Upper lobe of left lung (tissue), 6 donors: ENCODE measurements at regions not wholly inside any gene's neighbourhood (a gene's known extent, or its start where the extent isn't known, plus 50 kb on each side); places are given as distances from the start of the nearest gene placed in this dataset.

Source experiments
- ATAC-seq, 2 donors: fragments of 200-7000 bp; cut with Tn5 transposase; one replicate each; pipeline ENCODE4 v1.9.1; 2022; ENCODE audit warnings: mild to moderate bottlenecking in 2 of 2, moderate library complexity in 2 of 2; ENCODE audit not compliant: low FRiP score in 2 of 2
- DNase-seq, 2 donors: peaks; one replicate each; pipeline ENCODE4 v3.0.0-alpha.2; 2019 to 2020
- H3K27ac ChIP-seq, 4 donors: fragments of 200-600 bp; sonication (generic); one replicate each; pipeline ENCODE4 v1.5.1; 2016 to 2019
- H3K27me3 ChIP-seq, 4 donors: fragments of 200-600 bp; sonication (generic); one replicate each; pipeline ENCODE4 v1.5.1; 2017 to 2019
- H3K36me3 ChIP-seq, 4 donors: fragments of 200-600 bp; sonication (generic); one replicate each; pipeline ENCODE4 v1.5.1; 2016 to 2019
- H3K4me1 ChIP-seq, 4 donors: fragments of 200-600 bp; sonication (generic); one replicate each; pipeline ENCODE4 v1.5.1; 2018 to 2019
- H3K4me3 ChIP-seq, 4 donors: fragments of 200-600 bp; sonication (generic); one replicate each; pipeline ENCODE4 v1.5.1; 2017 to 2019; ENCODE audit warnings: mild to moderate bottlenecking in 2 of 4, moderate library complexity in 1 of 4
- H3K9me3 ChIP-seq, 4 donors: fragments of 200-600 bp; sonication (generic); one replicate each; pipeline ENCODE4 v1.5.1; 2018 to 2019
- EP300 ChIP-seq, 4 donors: sonication (generic); formaldehyde crosslinking; IDR thresholded peaks; one replicate each; pipeline ENCODE4 v1.5.1; 2017; ENCODE audit warnings: antibody characterized with exemption in 4 of 4, control low read depth in 2 of 4
- POLR2A ChIP-seq, 4 donors: fragments of 450-650 bp; IDR thresholded peaks; one replicate each; pipeline ENCODE4 v1.5.1; 2016 to 2017; ENCODE audit warnings: antibody characterized with exemption in 4 of 4, mild to moderate bottlenecking in 2 of 4
- POLR2AphosphoS5 ChIP-seq, 2 donors: sonication (generic); formaldehyde crosslinking; IDR thresholded peaks; one replicate each; pipeline ENCODE4 v1.5.1; 2017; ENCODE audit warnings: antibody characterized with exemption in 2 of 2
- WGBS, 2 donors: methylation state at CpG; one replicate each; pipeline ENCODE4 v1.1.5; 2017 to 2018; 5-methylcytosine and 5-hydroxymethylcytosine counted together
- TF ChIP-seq, protein P1 (sequence below), 6 experiments: fragments of 450-650 bp in 4 of 6; fragments of 200-600 bp in 2 of 6; sonication (generic) in 2 of 6; IDR thresholded peaks; one replicate each; pipeline ENCODE4 v1.5.1; 2016 to 2019; ENCODE audit warnings: antibody characterized with exemption in 6 of 6
- donor health status: DM: no; HTN: no; CAD: no; lungs with moderate emphysema.
- donor health status: DM: no; HTN: yes; CAD: no; lungs with severe emphysema.

GRCh38 chr1:98049370-98050135 lies 128.7 kb upstream of the DPYD start:
- no peak overlapping the region for H3K4me3 ChIP-seq
- peak in 1 of 2 donors; percentile 50 for DNase-seq
- TF ChIP-seq POLR2A (IDR thresholded peaks at IDR 0.05) (no peak), POLR2AphosphoS5 (IDR thresholded peaks at IDR 0.05) (no peak), EP300 (IDR thresholded peaks at IDR 0.05) (no peak)
- TF ChIP-seq, protein P1, sequence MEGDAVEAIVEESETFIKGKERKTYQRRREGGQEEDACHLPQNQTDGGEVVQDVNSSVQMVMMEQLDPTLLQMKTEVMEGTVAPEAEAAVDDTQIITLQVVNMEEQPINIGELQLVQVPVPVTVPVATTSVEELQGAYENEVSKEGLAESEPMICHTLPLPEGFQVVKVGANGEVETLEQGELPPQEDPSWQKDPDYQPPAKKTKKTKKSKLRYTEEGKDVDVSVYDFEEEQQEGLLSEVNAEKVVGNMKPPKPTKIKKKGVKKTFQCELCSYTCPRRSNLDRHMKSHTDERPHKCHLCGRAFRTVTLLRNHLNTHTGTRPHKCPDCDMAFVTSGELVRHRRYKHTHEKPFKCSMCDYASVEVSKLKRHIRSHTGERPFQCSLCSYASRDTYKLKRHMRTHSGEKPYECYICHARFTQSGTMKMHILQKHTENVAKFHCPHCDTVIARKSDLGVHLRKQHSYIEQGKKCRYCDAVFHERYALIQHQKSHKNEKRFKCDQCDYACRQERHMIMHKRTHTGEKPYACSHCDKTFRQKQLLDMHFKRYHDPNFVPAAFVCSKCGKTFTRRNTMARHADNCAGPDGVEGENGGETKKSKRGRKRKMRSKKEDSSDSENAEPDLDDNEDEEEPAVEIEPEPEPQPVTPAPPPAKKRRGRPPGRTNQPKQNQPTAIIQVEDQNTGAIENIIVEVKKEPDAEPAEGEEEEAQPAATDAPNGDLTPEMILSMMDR (IDR thresholded peaks at IDR 0.05) = no peak

GRCh38 chr1:98048751-98049325 lies 128.0 kb upstream of the DPYD start:
- no peaks in the 10 kb centered on the region for H3K36me3 ChIP-seq
- H3K4me3 ChIP-seq = peak overlapping the region in 1 of 4 donors; percentile 27

More at GRCh38 chr1:98049370-98050135, 128.7 kb upstream of the DPYD start:
- no peaks in the 10 kb centered on the region for H3K9me3 ChIP-seq
- 7 to 12% methylated on average over 23 to 24 of the region's 24 CpGs for WGBS, 2 donors
- no peak for ATAC-seq
- H3K4me1 ChIP-seq = peaks cover 29 to 47% (median 35%) of the 10 kb centered on the region in 4 donors
- H3K27me3 ChIP-seq = peaks cover 0 to 45% (median 17%) of the 10 kb centered on the region in 4 donors
- H3K27ac ChIP-seq = no peak overlapping the region
- H3K36me3 ChIP-seq = no peaks in the 10 kb centered on the region

GRCh38 chr1:98048244-98048643 lies 127.4 kb upstream of the DPYD start:
- H3K9me3 ChIP-seq = no peaks in the 10 kb centered on the region
- H3K4me1 ChIP-seq = peaks cover 21 to 38% (median 27%) of the 10 kb centered on the region in 4 donors
- 1% methylated on average over 15 of the region's 15 CpGs for WGBS, 2 donors
- DNase-seq (peak; percentile 82 to 90), ATAC-seq (peak; percentile 89 to 90)
- no peak for TF ChIP-seq EP300 (IDR thresholded peaks at IDR 0.05)
- TF ChIP-seq POLR2AphosphoS5 (IDR thresholded peaks at IDR 0.05) = no peak
- TF ChIP-seq, protein P1 (IDR thresholded peaks at IDR 0.05) = peak in 1 of 6 experiments; percentile 11
- no peak for TF ChIP-seq POLR2A (IDR thresholded peaks at IDR 0.05)
- H3K4me3 ChIP-seq = peak overlapping the region in 1 of 4 donors; percentile 27
- peaks cover 0 to 46% (median 16%) of the 10 kb centered on the region in 4 donors for H3K27me3 ChIP-seq
- no peaks in the 10 kb centered on the region for H3K36me3 ChIP-seq
- no peak overlapping the region for H3K27ac ChIP-seq

More at GRCh38 chr1:98048751-98049325, 128.0 kb upstream of the DPYD start:
- 4 to 7% methylated on average over 16 of the region's 16 CpGs for WGBS, 2 donors
- peaks cover 27 to 44% (median 33%) of the 10 kb centered on the region in 4 donors for H3K4me1 ChIP-seq
- no peak for ATAC-seq
- H3K27ac ChIP-seq = no peak overlapping the region
- no peaks in the 10 kb centered on the region for H3K9me3 ChIP-seq
- no peak for DNase-seq
- H3K27me3 ChIP-seq = peaks cover 0 to 51% (median 19%) of the 10 kb centered on the region in 4 donors
- TF ChIP-seq, protein P1 (IDR thresholded peaks at IDR 0.05) = no peak
- TF ChIP-seq EP300 (IDR thresholded peaks at IDR 0.05) (no peak), POLR2A (IDR thresholded peaks at IDR 0.05) (no peak), POLR2AphosphoS5 (IDR thresholded peaks at IDR 0.05) (no peak)

DNA sequence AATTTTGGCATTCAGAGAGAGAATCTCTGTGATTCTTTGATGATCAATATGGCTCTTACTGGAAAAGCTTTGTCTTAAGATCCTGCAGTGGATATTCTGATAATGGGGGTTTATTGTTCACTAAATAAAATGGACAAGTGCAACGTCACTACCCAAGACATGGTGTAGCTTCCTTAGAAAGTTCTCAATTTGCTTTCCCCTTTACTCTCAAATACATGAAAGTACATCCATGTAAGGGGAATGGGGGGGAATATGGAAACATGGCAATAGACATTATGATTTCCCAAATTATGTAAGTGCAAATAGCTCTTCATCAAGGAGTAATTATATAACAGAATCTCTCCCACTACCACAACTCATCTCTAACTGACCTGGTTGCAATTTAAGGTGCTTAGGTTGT lies 126.3 kb upstream of the DPYD start:
- 39 to 58% methylated on average over 1 of the region's 1 CpG for WGBS, 2 donors
- Histone ChIP-seq H3K4me1 (peaks cover 20 to 35% (median 24%) of the 10 kb centered on the region in 4 donors), H3K36me3 (no peaks in the 10 kb centered on the region), H3K27me3 (peaks cover 0 to 46% (median 16%) of the 10 kb centered on the region in 4 donors), H3K4me3 (no peak overlapping the region), H3K9me3 (no peaks in the 10 kb centered on the region), H3K27ac (no peak overlapping the region)
- TF ChIP-seq EP300 (IDR thresholded peaks at IDR 0.05) (no peak), POLR2A (IDR thresholded peaks at IDR 0.05) (no peak), POLR2AphosphoS5 (IDR thresholded peaks at IDR 0.05) (no peak)
- TF ChIP-seq, protein P1 (IDR thresholded peaks at IDR 0.05) = no peak
- no peak for ATAC-seq
- no peak for DNase-seq
